Astrocyte (in vitro differentiated cells and primary cell): ENCODE measurements at regions not wholly inside any gene's neighbourhood (a gene's known extent, or its start where the extent isn't known, plus 50 kb on each side); places are given as distances from the start of the nearest gene placed in this dataset.

Experiments
- DNase-seq: peaks from one replicate; pipeline ENCODE4 v3.0.0-alpha.2; 2010; ENCODE audit warnings: low read depth
- FAIRE-seq: peaks from 2 replicates; lab custom pipeline; 2011; peaks lifted over from hg19 to GRCh38; lab: Jason Lieb, UNC
- H2AFZ ChIP-seq: 2 replicates; pipeline ENCODE4 v1.6.0; 2012; ENCODE audit warnings: low read depth, low read length, inconsistent platforms
- H3K27ac ChIP-seq: 2 replicates; pipeline ENCODE4 v1.5.1; 2011; ENCODE audit warnings: low read depth, low read length, inconsistent platforms
- H3K27me3 ChIP-seq: 2 replicates; pipeline ENCODE4 v1.6.0; 2011; ENCODE audit warnings: low read length, inconsistent platforms; ENCODE audit not compliant: insufficient read depth
- H3K36me3 ChIP-seq: 2 replicates; pipeline ENCODE4 v1.5.1; 2011; ENCODE audit warnings: low read length, inconsistent platforms; ENCODE audit not compliant: insufficient read depth
- H3K4me1 ChIP-seq: 2 replicates; pipeline ENCODE4 v1.5.1; 2011; ENCODE audit warnings: low read length, inconsistent platforms; ENCODE audit not compliant: insufficient read depth
- H3K4me2 ChIP-seq: 2 replicates; pipeline ENCODE4 v1.6.0; 2012; ENCODE audit warnings: low read length, inconsistent platforms
- H3K4me3 ChIP-seq: 2 replicates; pipeline ENCODE4 v1.5.1; 2011; ENCODE audit warnings: low read depth, mild to moderate bottlenecking, low read length, inconsistent platforms; ENCODE audit not compliant: insufficient read depth
- H3K79me2 ChIP-seq: 2 replicates; pipeline ENCODE4 v1.6.0; 2012; ENCODE audit warnings: mild to moderate bottlenecking, low read length, inconsistent platforms; ENCODE audit not compliant: insufficient read depth
- H3K9ac ChIP-seq: 2 replicates; pipeline ENCODE4 v1.6.0; 2012; ENCODE audit warnings: mild to moderate bottlenecking, low read length, inconsistent platforms
- H3K9me3 ChIP-seq: 2 replicates; pipeline ENCODE4 v1.5.1; 2012; ENCODE audit warnings: low read depth, mild to moderate bottlenecking, low read length, inconsistent platforms; ENCODE audit not compliant: insufficient read depth
- H4K20me1 ChIP-seq: 2 replicates; pipeline ENCODE4 v1.6.0; 2012; ENCODE audit warnings: low read length, inconsistent platforms; ENCODE audit not compliant: insufficient read depth
- H3K27ac Mint-ChIP-seq: one replicate; pipeline ENCODE4 v1.8.0; 2021; ENCODE audit warnings: mild to moderate bottlenecking, mixed read lengths; ENCODE audit not compliant: unreplicated experiment
- H3K27me3 Mint-ChIP-seq: one replicate; pipeline ENCODE4 v1.8.0; 2021; ENCODE audit warnings: low read depth, mixed read lengths; ENCODE audit not compliant: unreplicated experiment
- H3K36me3 Mint-ChIP-seq: one replicate; pipeline ENCODE4 v1.8.0; 2021; ENCODE audit warnings: low read depth, mixed read lengths; ENCODE audit not compliant: unreplicated experiment
- H3K4me1 Mint-ChIP-seq: one replicate; pipeline ENCODE4 v1.8.0; 2021; ENCODE audit warnings: low read depth, mixed read lengths; ENCODE audit not compliant: unreplicated experiment
- H3K4me3 Mint-ChIP-seq: one replicate; pipeline ENCODE4 v1.8.0; 2021; ENCODE audit warnings: mild to moderate bottlenecking, moderate library complexity, mixed read lengths; ENCODE audit not compliant: unreplicated experiment
- H3K9me3 Mint-ChIP-seq: one replicate; pipeline ENCODE4 v1.8.0; 2021; ENCODE audit warnings: mild to moderate bottlenecking, mixed read lengths; ENCODE audit not compliant: unreplicated experiment
- CTCF ChIP-seq: IDR thresholded peaks from 2 replicates; pipeline ENCODE4 v1.5.1; 2011; ENCODE audit warnings: low read depth, mild to moderate bottlenecking, inconsistent platforms, low read length, moderate library complexity; ENCODE audit not compliant: insufficient read depth
- EZH2 ChIP-seq: IDR thresholded peaks from 2 replicates; pipeline ENCODE4 v1.6.1; 2012; ENCODE audit warnings: mild to moderate bottlenecking, low read length, inconsistent platforms; ENCODE audit not compliant: insufficient read depth

GRCh38 chr3:124243177-124243859, 251.4 kb upstream of the ROPN1 start:
- peak overlapping the region; percentile 41 for H3K4me3 Mint-ChIP-seq
- peaks cover 2% of the 10 kb centered on the region for H3K27me3 Mint-ChIP-seq
- Histone ChIP-seq H3K9ac (no peak overlapping the region), H3K4me2 (no peak overlapping the region), H2AFZ (no peak overlapping the region), H3K36me3 (no peaks in the 10 kb centered on the region), H3K27me3 (no peaks in the 10 kb centered on the region), H3K4me3 (no peak overlapping the region), H3K27ac (no peak overlapping the region), H3K79me2 (no peaks in the 10 kb centered on the region), H3K4me1 (peaks cover 6% of the 10 kb centered on the region), H4K20me1 (no peaks in the 10 kb centered on the region), H3K9me3 (no peaks in the 10 kb centered on the region)
- H3K36me3 Mint-ChIP-seq: peaks cover 6% of the 10 kb centered on the region
- H3K4me1 Mint-ChIP-seq: peaks cover 6% of the 10 kb centered on the region
- no peak for DNase-seq
- H3K9me3 Mint-ChIP-seq: peaks cover 3% of the 10 kb centered on the region
- no peak overlapping the region for H3K27ac Mint-ChIP-seq
- TF ChIP-seq CTCF: no peak
- no peak for TF ChIP-seq EZH2
- no peak for FAIRE-seq

- Mint-ChIP-seq H3K4me1 (peaks cover 29% of the 10 kb centered on the region), H3K9me3 (peaks cover 1% of the 10 kb centered on the region), H3K36me3 (peaks cover 7% of the 10 kb centered on the region), H3K27me3 (peaks cover 2% of the 10 kb centered on the region), H3K27ac (no peak overlapping the region), H3K4me3 (no peak overlapping the region)
- FAIRE-seq (no peak), DNase-seq (peak; percentile 74)
- no peaks in the 10 kb centered on the region for H3K9me3 ChIP-seq
- peaks cover 22% of the 10 kb centered on the region for H3K4me1 ChIP-seq
- no peaks in the 10 kb centered on the region for H3K27me3 ChIP-seq
- no peak overlapping the region for H3K4me3 ChIP-seq
- H3K9ac ChIP-seq: no peak overlapping the region
- no peak for TF ChIP-seq EZH2
- TF ChIP-seq CTCF: no peak
- H3K4me2 ChIP-seq: no peak overlapping the region
- H4K20me1 ChIP-seq: no peaks in the 10 kb centered on the region
- H2AFZ ChIP-seq: no peak overlapping the region
- H3K79me2 ChIP-seq: no peaks in the 10 kb centered on the region
- no peak overlapping the region for H3K27ac ChIP-seq
- no peaks in the 10 kb centered on the region for H3K36me3 ChIP-seq
These were observed 254.5 kb upstream of the ROPN1 start for GRCh38 chr3:124246376-124246775.

- H4K20me1 ChIP-seq: no peaks in the 10 kb centered on the region
- no peaks in the 10 kb centered on the region for H3K27me3 ChIP-seq
- H3K36me3 ChIP-seq: no peaks in the 10 kb centered on the region
- no peak overlapping the region for H3K27ac ChIP-seq
- H3K4me1 Mint-ChIP-seq: peaks cover 29% of the 10 kb centered on the region
- H3K4me1 ChIP-seq: peaks cover 22% of the 10 kb centered on the region
- no peaks in the 10 kb centered on the region for H3K79me2 ChIP-seq
- H3K4me2 ChIP-seq: no peak overlapping the region
- H3K9ac ChIP-seq: no peak overlapping the region
- H3K36me3 Mint-ChIP-seq: peaks cover 7% of the 10 kb centered on the region
- no peak overlapping the region for H3K4me3 ChIP-seq
- no peak overlapping the region for H3K27ac Mint-ChIP-seq
- H2AFZ ChIP-seq: no peak overlapping the region
- H3K4me3 Mint-ChIP-seq: no peak overlapping the region
- DNase-seq: peak; percentile 17
- no peak for FAIRE-seq
- peaks cover 2% of the 10 kb centered on the region for H3K27me3 Mint-ChIP-seq
- no peaks in the 10 kb centered on the region for H3K9me3 ChIP-seq
- H3K9me3 Mint-ChIP-seq: no peaks in the 10 kb centered on the region
- TF ChIP-seq CTCF (peak; percentile 28), EZH2 (no peak)
These were observed 255.0 kb upstream of the ROPN1 start for GRCh38 chr3:124246949-124247348.
